ENCODE measurements at regions not wholly inside any gene's neighbourhood (a gene's known extent, or its start where the extent isn't known, plus 50 kb on each side); places are given as distances from the start of the nearest gene placed in this dataset.
"Not testable (repeated sequence)": the region's sequence is repeated elsewhere in the genome, so short reads cannot be mapped to it uniquely, and the experiment has no call there.

GRCh38 chr2:138087751-138088593 lies 123.7 kb downstream of the HNMT start:
- FAIRE-seq (no peak), DNase-seq (ENCODE audit: insufficient read length) (no peak)
- no peak for TF ChIP-seq POLR2AphosphoS5 (IDR thresholded peaks at IDR 0.05; ENCODE audit: low read depth, low read length)
- TF ChIP-seq TAF1 (IDR thresholded peaks at IDR 0.05; ENCODE audit: borderline replicate concordance, low read depth, low read length) = no peak
- no peak for TF ChIP-seq POLR2A (IDR thresholded peaks at IDR 0.05; ENCODE audit: low read depth, low read length)

- DNase-seq (ENCODE audit: insufficient read length) (peak; percentile 5), FAIRE-seq (peak; percentile 84)
- TF ChIP-seq POLR2AphosphoS5 (IDR thresholded peaks at IDR 0.05; ENCODE audit: low read depth, low read length) (no peak), POLR2A (IDR thresholded peaks at IDR 0.05; ENCODE audit: low read depth, low read length) (no peak), TAF1 (IDR thresholded peaks at IDR 0.05; ENCODE audit: borderline replicate concordance, low read depth, low read length) (no peak)
These were observed 126.1 kb downstream of the HNMT start for GRCh38 chr2:138090330-138090729.

GRCh38 chr2:138093455-138093854 lies 129.2 kb downstream of the HNMT start:
- FAIRE-seq (no peak), DNase-seq (ENCODE audit: insufficient read length) (no peak)
- TF ChIP-seq TAF1 (IDR thresholded peaks at IDR 0.05; ENCODE audit: borderline replicate concordance, low read depth, low read length) (no peak), POLR2A (IDR thresholded peaks at IDR 0.05; ENCODE audit: low read depth, low read length) (no peak), POLR2AphosphoS5 (IDR thresholded peaks at IDR 0.05; ENCODE audit: low read depth, low read length) (no peak)

- DNase-seq (ENCODE audit: insufficient read length) (no peak), FAIRE-seq (no peak)
- TF ChIP-seq POLR2A (IDR thresholded peaks at IDR 0.05; ENCODE audit: low read depth, low read length) = no peak
- TF ChIP-seq POLR2AphosphoS5 (IDR thresholded peaks at IDR 0.05; ENCODE audit: low read depth, low read length) = no peak
- TF ChIP-seq TAF1 (IDR thresholded peaks at IDR 0.05; ENCODE audit: borderline replicate concordance, low read depth, low read length) = no peak
These were observed 129.8 kb downstream of the HNMT start for GRCh38 chr2:138094031-138094430.

- no peak for TF ChIP-seq POLR2A (IDR thresholded peaks at IDR 0.05; ENCODE audit: low read depth, low read length)
- no peak for TF ChIP-seq TAF1 (IDR thresholded peaks at IDR 0.05; ENCODE audit: borderline replicate concordance, low read depth, low read length)
- TF ChIP-seq POLR2AphosphoS5 (IDR thresholded peaks at IDR 0.05; ENCODE audit: low read depth, low read length) = no peak
- no peak for FAIRE-seq
- no peak for DNase-seq (ENCODE audit: insufficient read length)
These were observed 131.1 kb downstream of the HNMT start for GRCh38 chr2:138095336-138095735.

- not testable (repeated sequence) for FAIRE-seq; DNase-seq (ENCODE audit: insufficient read length)
These were observed 135.0 kb downstream of the HNMT start for GRCh38 chr2:138099288-138099687.

GRCh38 chr2:138101718-138102117 lies 137.4 kb downstream of the HNMT start:
- FAIRE-seq (no peak), DNase-seq (ENCODE audit: insufficient read length) (no peak)
- no peak for TF ChIP-seq POLR2A (IDR thresholded peaks at IDR 0.05; ENCODE audit: low read depth, low read length)
- TF ChIP-seq TAF1 (IDR thresholded peaks at IDR 0.05; ENCODE audit: borderline replicate concordance, low read depth, low read length) = no peak
- no peak for TF ChIP-seq POLR2AphosphoS5 (IDR thresholded peaks at IDR 0.05; ENCODE audit: low read depth, low read length)

GRCh38 chr2:138102664-138103063 lies 138.4 kb downstream of the HNMT start:
- DNase-seq (ENCODE audit: insufficient read length) = no peak
- FAIRE-seq = no peak
- no peak for TF ChIP-seq POLR2AphosphoS5 (IDR thresholded peaks at IDR 0.05; ENCODE audit: low read depth, low read length)
- no peak for TF ChIP-seq TAF1 (IDR thresholded peaks at IDR 0.05; ENCODE audit: borderline replicate concordance, low read depth, low read length)
- no peak for TF ChIP-seq POLR2A (IDR thresholded peaks at IDR 0.05; ENCODE audit: low read depth, low read length)

GRCh38 chr2:138103156-138103555 lies 138.9 kb downstream of the HNMT start:
- FAIRE-seq (no peak), DNase-seq (ENCODE audit: insufficient read length) (no peak)
- TF ChIP-seq POLR2A (IDR thresholded peaks at IDR 0.05; ENCODE audit: low read depth, low read length) (no peak), TAF1 (IDR thresholded peaks at IDR 0.05; ENCODE audit: borderline replicate concordance, low read depth, low read length) (no peak), POLR2AphosphoS5 (IDR thresholded peaks at IDR 0.05; ENCODE audit: low read depth, low read length) (no peak)

GRCh38 chr2:138104071-138104470 lies 139.8 kb downstream of the HNMT start:
- no peak for FAIRE-seq
- TF ChIP-seq TAF1 (IDR thresholded peaks at IDR 0.05; ENCODE audit: borderline replicate concordance, low read depth, low read length) (no peak), POLR2AphosphoS5 (IDR thresholded peaks at IDR 0.05; ENCODE audit: low read depth, low read length) (no peak), POLR2A (IDR thresholded peaks at IDR 0.05; ENCODE audit: low read depth, low read length) (no peak)
- DNase-seq (ENCODE audit: insufficient read length) = no peak

GRCh38 chr2:138105358-138105757 lies 141.1 kb downstream of the HNMT start:
- FAIRE-seq (no peak), DNase-seq (ENCODE audit: insufficient read length) (no peak)
- no peak for TF ChIP-seq POLR2AphosphoS5 (IDR thresholded peaks at IDR 0.05; ENCODE audit: low read depth, low read length)
- no peak for TF ChIP-seq POLR2A (IDR thresholded peaks at IDR 0.05; ENCODE audit: low read depth, low read length)
- TF ChIP-seq TAF1 (IDR thresholded peaks at IDR 0.05; ENCODE audit: borderline replicate concordance, low read depth, low read length) = no peak

- DNase-seq (ENCODE audit: insufficient read length) (no peak), FAIRE-seq (no peak)
- TF ChIP-seq TAF1 (IDR thresholded peaks at IDR 0.05; ENCODE audit: borderline replicate concordance, low read depth, low read length) (no peak), POLR2A (IDR thresholded peaks at IDR 0.05; ENCODE audit: low read depth, low read length) (no peak), POLR2AphosphoS5 (IDR thresholded peaks at IDR 0.05; ENCODE audit: low read depth, low read length) (no peak)
These were observed 142.3 kb downstream of the HNMT start for GRCh38 chr2:138106606-138107005.

All from GM12892 (cell line).